Trophoblast cell (in vitro differentiated cells and primary cell): ENCODE measurements at regions not wholly inside any gene's neighbourhood (a gene's known extent, or its start where the extent isn't known, plus 50 kb on each side); places are given as distances from the start of the nearest gene placed in this dataset.

Experiments used
- DNase-seq, 2 donors: peaks; one replicate each; pipeline ENCODE4 v3.0.0-alpha.2; 2016
- H2AFZ ChIP-seq: 2 replicates; pipeline ENCODE4 v1.6.1; 2013; ENCODE audit warnings: low read length, moderate library complexity, mild to moderate bottlenecking; ENCODE audit not compliant: insufficient read depth, poor library complexity
- H2AK5ac ChIP-seq: 2 replicates; pipeline ENCODE4 v1.6.1; 2013; ENCODE audit warnings: mild to moderate bottlenecking, low read length
- H2BK120ac ChIP-seq: 2 replicates; pipeline ENCODE4 v1.6.1; 2013; ENCODE audit warnings: low read length, mild to moderate bottlenecking, moderate library complexity; ENCODE audit not compliant: insufficient read depth, poor library complexity
- H2BK12ac ChIP-seq: 2 replicates; pipeline ENCODE4 v1.6.1; 2013; ENCODE audit warnings: mild to moderate bottlenecking, low read length, moderate library complexity
- H2BK5ac ChIP-seq: 2 replicates; pipeline ENCODE4 v1.6.1; 2013; ENCODE audit warnings: low read length, low read depth, moderate library complexity, mild to moderate bottlenecking; ENCODE audit not compliant: poor library complexity
- H3K14ac ChIP-seq: 2 replicates; pipeline ENCODE4 v1.6.1; 2013; ENCODE audit warnings: mild to moderate bottlenecking, low read length
- H3K18ac ChIP-seq: 2 replicates; pipeline ENCODE4 v1.6.1; 2013; ENCODE audit warnings: mild to moderate bottlenecking, low read length
- H3K23ac ChIP-seq: 2 replicates; pipeline ENCODE4 v1.6.1; 2013; ENCODE audit warnings: low read length
- H3K27ac ChIP-seq: 2 replicates; pipeline ENCODE4 v1.5.1; 2013; ENCODE audit warnings: low read depth, mild to moderate bottlenecking, inconsistent platforms, low read length, moderate library complexity
- H3K27me3 ChIP-seq: 2 replicates; pipeline ENCODE4 v1.6.1; 2013; ENCODE audit warnings: inconsistent platforms, mild to moderate bottlenecking, low read length, moderate library complexity; ENCODE audit not compliant: insufficient read depth
- H3K36me3 ChIP-seq, 2 experiments: 1 replicate in 1 of 2; 2 replicates in 1 of 2; pipeline ENCODE4 v1.6.1; 2013; ENCODE audit warnings: low read length in 2 of 2, mild to moderate bottlenecking in 2 of 2, moderate library complexity in 1 of 2; ENCODE audit not compliant: insufficient read depth in 2 of 2, control insufficient read depth in 1 of 2
- H3K4ac ChIP-seq: 2 replicates; pipeline ENCODE4 v1.6.1; 2013; ENCODE audit warnings: low read depth, mild to moderate bottlenecking, low read length, moderate library complexity
- H3K4me1 ChIP-seq, 2 experiments: 1 replicate in 1 of 2; 2 replicates in 1 of 2; pipeline ENCODE4 v1.6.1; 2013; ENCODE audit warnings: low read length in 2 of 2, mild to moderate bottlenecking in 2 of 2, moderate library complexity in 1 of 2; ENCODE audit not compliant: insufficient read depth in 2 of 2, control insufficient read depth in 1 of 2
- H3K4me2 ChIP-seq: 2 replicates; pipeline ENCODE4 v1.6.1; 2013; ENCODE audit warnings: inconsistent platforms, mild to moderate bottlenecking, low read length, moderate library complexity
- H3K4me3 ChIP-seq: 2 replicates; pipeline ENCODE4 v1.5.1; 2013; ENCODE audit warnings: mild to moderate bottlenecking, low read depth, low read length, inconsistent platforms
- H3K79me1 ChIP-seq: one replicate; pipeline ENCODE4 v1.6.1; 2013; ENCODE audit warnings: low read length
- H3K79me2 ChIP-seq: 2 replicates; pipeline ENCODE4 v1.6.1; 2013; ENCODE audit warnings: low read length, mild to moderate bottlenecking; ENCODE audit not compliant: control insufficient read depth, insufficient read depth, poor library complexity
- H3K9ac ChIP-seq: 2 replicates; pipeline ENCODE4 v1.6.1; 2013; ENCODE audit warnings: mild to moderate bottlenecking, low read length
- H3K9me3 ChIP-seq: 2 replicates; pipeline ENCODE4 v1.6.1; 2013; ENCODE audit warnings: low read depth, mild to moderate bottlenecking, control low read depth, inconsistent platforms, low read length; ENCODE audit not compliant: insufficient read depth
- H4K12ac ChIP-seq: 2 replicates; pipeline ENCODE4 v1.6.1; 2013; ENCODE audit warnings: low read depth, mild to moderate bottlenecking, low read length, moderate library complexity
- H4K8ac ChIP-seq: 2 replicates; pipeline ENCODE4 v1.6.1; 2013; ENCODE audit warnings: low read depth, mild to moderate bottlenecking, low read length, moderate library complexity
- H4K91ac ChIP-seq: one replicate; pipeline ENCODE4 v1.6.1; 2013; ENCODE audit warnings: low read depth, mild to moderate bottlenecking, low read length, moderate library complexity
- WGBS: extraction: QIAGEN DNeasy Blood & Tissue Kit; methylation state at CpG from one replicate; pipeline ENCODE4 v1.1.7; 2013; ENCODE audit warnings: missing lambda C conversion rate; ENCODE audit not compliant: insufficient read length, insufficient coverage; ENCODE audit errors: extremely low coverage; 5-methylcytosine and 5-hydroxymethylcytosine counted together

DNA sequence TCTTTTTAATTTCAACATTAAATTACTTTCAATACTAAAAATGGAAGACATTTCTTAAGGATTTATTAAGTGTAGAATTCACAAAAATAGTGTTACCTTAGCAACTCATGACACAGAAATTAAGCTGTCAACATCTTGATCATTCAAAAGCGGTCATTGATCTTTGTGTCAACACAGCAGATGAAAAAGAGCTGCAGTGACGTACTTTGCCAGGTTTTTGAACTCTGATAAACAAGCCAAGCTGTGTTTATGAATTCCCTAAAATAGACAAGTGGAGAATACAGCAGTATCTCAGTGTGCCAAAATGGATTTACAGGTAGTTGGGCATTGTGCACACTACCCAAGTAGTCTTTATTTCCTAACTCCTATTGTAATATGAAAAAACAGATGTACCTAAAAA is 1141.8 kb upstream of the PCDH7 start:
- no peak overlapping the region for H2AK5ac ChIP-seq
- H3K79me1 ChIP-seq: no peaks in the 10 kb centered on the region
- no peaks in the 10 kb centered on the region for H3K4me1 ChIP-seq
- no CpG with 5 or more reads among the region's 2 CpGs for WGBS
- H4K8ac ChIP-seq: no peak overlapping the region
- H3K9ac ChIP-seq: no peak overlapping the region
- no peak overlapping the region for H4K91ac ChIP-seq
- H3K18ac ChIP-seq: no peak overlapping the region
- H3K4ac ChIP-seq: no peak overlapping the region
- no peak overlapping the region for H3K27ac ChIP-seq
- H2AFZ ChIP-seq: no peak overlapping the region
- H2BK12ac ChIP-seq: no peak overlapping the region
- no peak overlapping the region for H3K14ac ChIP-seq
- no peaks in the 10 kb centered on the region for H3K9me3 ChIP-seq
- H3K23ac ChIP-seq: no peak overlapping the region
- no peak overlapping the region for H3K4me2 ChIP-seq
- H2BK5ac ChIP-seq: no peak overlapping the region
- H2BK120ac ChIP-seq: no peak overlapping the region
- H3K27me3 ChIP-seq: no peaks in the 10 kb centered on the region
- H3K79me2 ChIP-seq: no peaks in the 10 kb centered on the region
- H4K12ac ChIP-seq: no peak overlapping the region
- H3K36me3 ChIP-seq: no peaks in the 10 kb centered on the region
- H3K4me3 ChIP-seq: no peak overlapping the region
- DNase-seq: no peak

DNA sequence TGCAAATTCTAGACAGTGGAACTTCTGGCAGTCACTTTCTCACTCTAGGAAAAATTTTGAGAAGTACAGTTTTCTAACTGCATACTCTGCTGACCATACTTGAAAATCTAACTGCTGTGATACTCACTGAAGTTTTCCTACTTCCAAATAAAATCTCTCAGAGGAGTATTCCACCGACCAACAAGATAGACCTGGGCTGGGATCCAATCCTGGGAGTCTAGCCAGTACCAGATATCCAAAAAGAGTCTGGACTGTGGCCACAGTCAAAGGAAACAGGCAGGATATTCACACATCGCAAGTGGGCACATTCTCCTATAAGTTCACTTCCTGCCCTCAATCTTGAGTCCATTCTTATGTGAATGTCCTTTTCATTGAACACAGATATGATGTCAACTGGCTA is 1138.7 kb upstream of the PCDH7 start:
- no peak overlapping the region for H2BK12ac ChIP-seq
- no peak overlapping the region for H2AFZ ChIP-seq
- DNase-seq: no peak
- no peaks in the 10 kb centered on the region for H3K36me3 ChIP-seq
- WGBS: no CpG with 5 or more reads among the region's 2 CpGs
- H3K4ac ChIP-seq: no peak overlapping the region
- H3K23ac ChIP-seq: no peak overlapping the region
- no peak overlapping the region for H3K4me2 ChIP-seq
- no peak overlapping the region for H2AK5ac ChIP-seq
- no peaks in the 10 kb centered on the region for H3K4me1 ChIP-seq
- H3K9ac ChIP-seq: no peak overlapping the region
- no peak overlapping the region for H4K91ac ChIP-seq
- H2BK120ac ChIP-seq: no peak overlapping the region
- H3K27me3 ChIP-seq: no peaks in the 10 kb centered on the region
- H3K9me3 ChIP-seq: no peaks in the 10 kb centered on the region
- H3K79me1 ChIP-seq: no peaks in the 10 kb centered on the region
- H4K12ac ChIP-seq: no peak overlapping the region
- no peak overlapping the region for H4K8ac ChIP-seq
- no peak overlapping the region for H3K14ac ChIP-seq
- no peak overlapping the region for H3K18ac ChIP-seq
- H3K79me2 ChIP-seq: no peaks in the 10 kb centered on the region
- no peak overlapping the region for H3K27ac ChIP-seq
- H2BK5ac ChIP-seq: no peak overlapping the region
- H3K4me3 ChIP-seq: no peak overlapping the region

DNA sequence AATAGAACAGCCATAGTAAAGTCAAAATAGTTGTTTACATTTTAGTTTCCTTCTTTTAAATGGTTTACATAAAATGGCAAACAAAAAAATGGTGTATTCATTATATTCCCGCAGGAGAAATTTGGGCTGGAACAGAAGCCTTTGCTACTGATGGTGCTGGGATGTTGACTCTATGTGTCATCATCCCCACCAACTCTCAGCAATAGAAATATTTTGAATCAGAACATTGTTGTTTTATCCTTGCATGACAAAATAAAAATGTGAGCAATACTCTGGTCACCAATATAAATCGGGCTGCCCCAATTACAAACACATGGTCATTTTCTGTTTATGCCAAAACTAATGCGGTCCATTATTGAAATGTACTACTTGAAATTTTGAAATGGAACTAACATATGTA is 1131.6 kb upstream of the PCDH7 start:
- no peak overlapping the region for H3K4me2 ChIP-seq
- H3K9ac ChIP-seq: no peak overlapping the region
- no peak overlapping the region for H4K8ac ChIP-seq
- H3K9me3 ChIP-seq: no peaks in the 10 kb centered on the region
- H3K4ac ChIP-seq: no peak overlapping the region
- H3K27me3 ChIP-seq: no peaks in the 10 kb centered on the region
- H3K4me1 ChIP-seq: no peaks in the 10 kb centered on the region
- H3K23ac ChIP-seq: no peak overlapping the region
- H3K79me1 ChIP-seq: no peaks in the 10 kb centered on the region
- H4K12ac ChIP-seq: no peak overlapping the region
- no peak overlapping the region for H4K91ac ChIP-seq
- H3K4me3 ChIP-seq: no peak overlapping the region
- H3K79me2 ChIP-seq: no peaks in the 10 kb centered on the region
- no peak overlapping the region for H3K18ac ChIP-seq
- DNase-seq: no peak
- no peak overlapping the region for H3K27ac ChIP-seq
- no peak overlapping the region for H2BK5ac ChIP-seq
- no peak overlapping the region for H2BK120ac ChIP-seq
- no CpG with 5 or more reads among the region's 3 CpGs for WGBS
- H3K36me3 ChIP-seq: no peaks in the 10 kb centered on the region
- H2BK12ac ChIP-seq: no peak overlapping the region
- no peak overlapping the region for H2AK5ac ChIP-seq
- no peak overlapping the region for H2AFZ ChIP-seq
- H3K14ac ChIP-seq: no peak overlapping the region

DNA sequence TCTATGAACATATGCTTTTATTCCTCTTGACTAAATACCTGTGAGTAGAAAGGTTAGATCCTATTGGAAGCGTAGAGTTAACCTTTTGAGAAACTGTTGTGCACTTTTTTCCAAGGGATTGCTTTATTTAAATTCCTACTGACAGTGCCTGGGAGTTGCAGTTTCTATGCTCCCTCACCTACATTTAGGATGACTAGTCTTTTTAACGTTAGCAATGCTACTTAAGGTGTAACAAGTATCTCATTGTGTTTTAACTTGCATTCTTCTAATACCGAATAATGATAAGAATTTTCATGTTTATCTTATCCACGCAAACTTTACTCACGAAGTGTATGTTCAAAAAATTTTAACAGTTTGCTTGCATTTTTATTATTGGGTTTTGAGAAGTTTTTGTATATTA is 1123.9 kb upstream of the PCDH7 start:
- H2BK12ac ChIP-seq: no peak overlapping the region
- no peak overlapping the region for H4K12ac ChIP-seq
- H2BK120ac ChIP-seq: no peak overlapping the region

More for the DNA sequence above, 1123.9 kb upstream of the PCDH7 start:
- Histone ChIP-seq H3K9ac (no peak overlapping the region), H3K4me3 (no peak overlapping the region), H3K23ac (no peak overlapping the region), H3K9me3 (peaks cover 2% of the 10 kb centered on the region), H2AFZ (no peak overlapping the region), H3K27me3 (no peaks in the 10 kb centered on the region), H3K36me3 (no peaks in the 10 kb centered on the region), H4K8ac (no peak overlapping the region), H2AK5ac (no peak overlapping the region), H3K4me2 (no peak overlapping the region), H3K79me2 (no peaks in the 10 kb centered on the region), H2BK5ac (no peak overlapping the region), H4K91ac (no peak overlapping the region), H3K4ac (no peak overlapping the region), H3K27ac (no peak overlapping the region), H3K79me1 (no peaks in the 10 kb centered on the region), H3K14ac (no peak overlapping the region), H3K18ac (no peak overlapping the region), H3K4me1 (no peaks in the 10 kb centered on the region)
- WGBS: no CpG with 5 or more reads among the region's 5 CpGs
- no peak for DNase-seq
